K562 (cell line): ENCODE measurements at regions not wholly inside any gene's neighbourhood (a gene's known extent, or its start where the extent isn't known, plus 50 kb on each side); places are given as distances from the start of the nearest gene placed in this dataset.

Experiments
- DPF2 ChIP-seq: fragments of 450-650 bp; IDR thresholded peaks from 2 replicates; pipeline ENCODE4 v1.6.1; 2016
- FOXA3 ChIP-seq, 2 experiments: fragments of 450-650 bp in 1 of 2; sonication (generic) in 1 of 2; formaldehyde crosslinking; IDR thresholded peaks in 1 of 2; conservative IDR thresholded peaks in 1 of 2; 2 replicates each; pipeline versions ENCODE4 v1.4.0 to v1.8.0; 2020 to 2022; ENCODE audit warnings: mild to moderate bottlenecking in 2 of 2, missing genetic modification reagents in 1 of 2
- HINFP ChIP-seq: fragments of 450-650 bp; conservative IDR thresholded peaks from 2 replicates; pipeline ENCODE4 v1.6.1; 2016; ENCODE audit warnings: missing genetic modification characterization, low read depth, mild to moderate bottlenecking, control low read depth, missing compliant biosample characterization
- JUN ChIP-seq, 2 experiments: sonication (generic) in 1 of 2; formaldehyde crosslinking in 1 of 2; IDR thresholded peaks; 2 replicates each; pipeline versions ENCODE4 v1.6.1 to v1.8.0; 2012 to 2022; ENCODE audit warnings: borderline replicate concordance in 2 of 2, mild to moderate bottlenecking in 2 of 2, improper control_type of control experiment in 1 of 2, low read depth in 1 of 2, low read length in 1 of 2, missing genetic modification reagents in 1 of 2
- L3MBTL2 ChIP-seq: fragments of 450-650 bp; IDR thresholded peaks from 2 replicates; pipeline ENCODE4 v1.6.1; 2016; ENCODE audit warnings: mild to moderate bottlenecking, moderate library complexity
- LEF1 ChIP-seq: fragments of 450-650 bp; IDR thresholded peaks from 2 replicates; pipeline ENCODE4 v1.6.1; 2016; ENCODE audit warnings: mild to moderate bottlenecking
- RAD21 ChIP-seq, 2 experiments: fragments of 250-450 bp in 1 of 2; fragments of 450-650 bp in 1 of 2; sonication (Bioruptor Pico) in 1 of 2; formaldehyde crosslinking in 1 of 2; IDR thresholded peaks in 1 of 2; conservative IDR thresholded peaks in 1 of 2; 2 replicates each; pipeline versions ENCODE4 v1.4.0 to v1.8.0; 2020 to 2022; ENCODE audit warnings: mild to moderate bottlenecking in 2 of 2, moderate library complexity in 1 of 2
- SNAPC5 ChIP-seq: fragments of 250-450 bp; sonication (Bioruptor Pico); IDR thresholded peaks from 2 replicates; pipeline ENCODE4 v1.8.0; 2021; ENCODE audit warnings: moderate library complexity, mild to moderate bottlenecking, inconsistent platforms
- TRIM24 ChIP-seq, 2 experiments: fragments of 450-650 bp; IDR thresholded peaks; 2 replicates each; pipeline ENCODE4 v1.6.1; 2016
- ZNF124 ChIP-seq: sonication (generic); formaldehyde crosslinking; IDR thresholded peaks from 2 replicates; pipeline ENCODE4 v1.8.1; 2022; ENCODE audit warnings: missing genetic modification reagents
- ZNF197 ChIP-seq: fragments of 200-800 bp; sonication (Bioruptor generic); IDR thresholded peaks from 2 replicates; pipeline ENCODE4 v1.6.1; 2016; ENCODE audit warnings: low read depth, missing genetic modification characterization, missing compliant biosample characterization
- TF ChIP-seq, protein P1 (sequence below), 3 experiments: IDR thresholded peaks in 2 of 3; conservative IDR thresholded peaks in 1 of 3; 2 replicates each; pipeline ENCODE4 v1.5.1; 2011 to 2012; ENCODE audit warnings: low read length in 3 of 3, mild to moderate bottlenecking in 3 of 3, control low read depth in 2 of 3, improper control_type of control experiment in 1 of 3, inconsistent platforms in 1 of 3, low read depth in 1 of 3, mixed read lengths in 1 of 3, moderate library complexity in 1 of 3; ENCODE audit not compliant: insufficient read depth in 2 of 3
- TF ChIP-seq, protein P2 (sequence below): fragments of 250-450 bp; sonication (Bioruptor Pico); IDR thresholded peaks from 2 replicates; pipeline ENCODE4 v1.8.0; 2022; ENCODE audit warnings: inconsistent platforms, mild to moderate bottlenecking, moderate library complexity, borderline replicate concordance

DNA sequence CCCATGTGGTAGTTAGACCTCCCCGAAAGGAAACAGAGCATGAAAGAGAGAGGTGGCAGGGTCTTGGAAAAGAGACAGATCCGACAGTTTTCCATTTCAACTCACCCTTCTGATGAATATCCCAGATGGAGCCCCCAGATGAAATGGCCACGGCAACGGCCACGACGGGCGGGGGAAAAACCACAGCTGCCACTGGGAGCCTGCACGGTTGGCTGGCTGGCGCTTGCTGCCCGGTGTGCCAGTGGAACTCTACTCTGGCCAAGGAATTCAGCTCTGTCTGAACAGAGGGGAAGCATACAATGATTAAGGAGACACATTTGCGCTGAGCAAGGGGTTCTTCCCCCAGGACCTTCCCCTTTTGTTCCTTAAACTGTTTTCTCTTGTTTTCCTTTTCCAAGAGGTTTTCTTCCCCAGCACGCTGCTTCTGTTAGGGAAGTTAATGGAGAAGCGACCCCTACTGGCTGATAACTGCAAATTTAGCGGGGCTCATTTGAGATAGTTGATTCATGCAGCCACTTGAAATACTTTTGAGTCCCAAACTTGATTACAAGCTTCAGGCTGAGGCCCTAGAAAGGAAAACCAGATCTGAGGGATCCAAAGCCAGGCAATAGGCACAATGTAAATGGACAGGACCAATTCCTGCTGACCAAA, 1122.5 kb downstream of the NCAM2 start (continued):
- TF ChIP-seq JUN (IDR thresholded peaks at IDR 0.05; ENCODE audit: borderline replicate concordance, low read depth, low read length) (no peak), JUN (CRISPR knock-in tag; IDR thresholded peaks at IDR 0.05; ENCODE audit: borderline replicate concordance) (no peak), LEF1 (no peak), DPF2 (no peak), TRIM24 (IDR thresholded peaks at IDR 0.05) (no peak), SNAPC5 (no peak), ZNF197 (CRISPR knock-in tag) (no peak), HINFP (tag) (no peak), RAD21 (CRISPR knock-in tag; conservative IDR thresholded peaks at IDR 0.05 in 1 of 2, IDR thresholded peaks at IDR 0.05 in 1 of 2) (peak in 1 of 2 experiments; percentile 30; a peak in 2 of 4 replicates), ZNF124 (CRISPR knock-in tag) (no peak), FOXA3 (CRISPR knock-in tag; conservative IDR thresholded peaks at IDR 0.05 in 1 of 2, IDR thresholded peaks at IDR 0.05 in 1 of 2) (no peak), L3MBTL2 (no peak)
- TF ChIP-seq, protein P1, sequence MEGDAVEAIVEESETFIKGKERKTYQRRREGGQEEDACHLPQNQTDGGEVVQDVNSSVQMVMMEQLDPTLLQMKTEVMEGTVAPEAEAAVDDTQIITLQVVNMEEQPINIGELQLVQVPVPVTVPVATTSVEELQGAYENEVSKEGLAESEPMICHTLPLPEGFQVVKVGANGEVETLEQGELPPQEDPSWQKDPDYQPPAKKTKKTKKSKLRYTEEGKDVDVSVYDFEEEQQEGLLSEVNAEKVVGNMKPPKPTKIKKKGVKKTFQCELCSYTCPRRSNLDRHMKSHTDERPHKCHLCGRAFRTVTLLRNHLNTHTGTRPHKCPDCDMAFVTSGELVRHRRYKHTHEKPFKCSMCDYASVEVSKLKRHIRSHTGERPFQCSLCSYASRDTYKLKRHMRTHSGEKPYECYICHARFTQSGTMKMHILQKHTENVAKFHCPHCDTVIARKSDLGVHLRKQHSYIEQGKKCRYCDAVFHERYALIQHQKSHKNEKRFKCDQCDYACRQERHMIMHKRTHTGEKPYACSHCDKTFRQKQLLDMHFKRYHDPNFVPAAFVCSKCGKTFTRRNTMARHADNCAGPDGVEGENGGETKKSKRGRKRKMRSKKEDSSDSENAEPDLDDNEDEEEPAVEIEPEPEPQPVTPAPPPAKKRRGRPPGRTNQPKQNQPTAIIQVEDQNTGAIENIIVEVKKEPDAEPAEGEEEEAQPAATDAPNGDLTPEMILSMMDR (IDR thresholded peaks at IDR 0.05 in 2 of 3, conservative IDR thresholded peaks at IDR 0.05 in 1 of 3; ENCODE audit: insufficient read depth in 2 of 3, low read depth in 1 of 3, low read length in 3 of 3), result peak; percentile 50 to 66 (median 51); a peak in 5 of 6 replicates
- TF ChIP-seq, protein P2, sequence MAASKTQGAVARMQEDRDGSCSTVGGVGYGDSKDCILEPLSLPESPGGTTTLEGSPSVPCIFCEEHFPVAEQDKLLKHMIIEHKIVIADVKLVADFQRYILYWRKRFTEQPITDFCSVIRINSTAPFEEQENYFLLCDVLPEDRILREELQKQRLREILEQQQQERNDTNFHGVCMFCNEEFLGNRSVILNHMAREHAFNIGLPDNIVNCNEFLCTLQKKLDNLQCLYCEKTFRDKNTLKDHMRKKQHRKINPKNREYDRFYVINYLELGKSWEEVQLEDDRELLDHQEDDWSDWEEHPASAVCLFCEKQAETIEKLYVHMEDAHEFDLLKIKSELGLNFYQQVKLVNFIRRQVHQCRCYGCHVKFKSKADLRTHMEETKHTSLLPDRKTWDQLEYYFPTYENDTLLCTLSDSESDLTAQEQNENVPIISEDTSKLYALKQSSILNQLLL, result no peak
